Activated CD8-positive, alpha-beta T cell treated with anti-CD3 and anti-CD28 coated beads for 36 hours (primary cell): ENCODE measurements at regions not wholly inside any gene's neighbourhood (a gene's known extent, or its start where the extent isn't known, plus 50 kb on each side); places are given as distances from the start of the nearest gene placed in this dataset.

Experiments used
- ATAC-seq: fragments of 200-7000 bp; cut with Tn5 transposase; one replicate; pipeline ENCODE4 v1.10.0; 2021; ENCODE audit warnings: mild to moderate bottlenecking, moderate library complexity
- CTCF ChIA-PET: fragments of 350-600 bp; sonication (Branson Sonifier 250); formaldehyde crosslinking; loops from one replicate; lab custom pipeline; 2021; ENCODE audit warnings: antibody characterized with exemption; lab: Charles Lee
- POLR2A ChIA-PET: fragments of 350-600 bp; sonication (Branson Sonifier 250); formaldehyde crosslinking; loops from one replicate; lab custom pipeline; 2021; ENCODE audit warnings: antibody characterized with exemption; lab: Charles Lee
- DNase-seq: peaks from one replicate; pipeline ENCODE4 v3.0.0-alpha.2; 2020
- H3K27ac Mint-ChIP-seq: one replicate; pipeline ENCODE4 v1.8.0; 2021; ENCODE audit warnings: mild to moderate bottlenecking, mixed read lengths
- H3K27me3 Mint-ChIP-seq: one replicate; pipeline ENCODE4 v1.8.0; 2021; ENCODE audit warnings: mixed read lengths
- H3K36me3 Mint-ChIP-seq: one replicate; pipeline ENCODE4 v1.8.0; 2021; ENCODE audit warnings: low read depth, mixed read lengths
- H3K4me1 Mint-ChIP-seq: one replicate; pipeline ENCODE4 v1.8.0; 2021; ENCODE audit warnings: low read depth, mixed read lengths
- H3K4me3 Mint-ChIP-seq: one replicate; pipeline ENCODE4 v1.8.0; 2021; ENCODE audit warnings: mild to moderate bottlenecking, moderate library complexity, mixed read lengths
- H3K9me3 Mint-ChIP-seq: one replicate; pipeline ENCODE4 v1.8.0; 2021; ENCODE audit warnings: mixed read lengths
- intact Hi-C: fragments of 100-400 bp; cut with micrococcal nuclease; formaldehyde crosslinking; loops from one replicate; pipeline ENCODE4 v1.10.0; 2022
- TF ChIP-seq, protein P1 (sequence below): fragments of 200-600 bp; IDR thresholded peaks from one replicate; pipeline ENCODE4 v1.8.0; 2022; ENCODE audit warnings: antibody characterized with exemption, mild to moderate bottlenecking

DNA sequence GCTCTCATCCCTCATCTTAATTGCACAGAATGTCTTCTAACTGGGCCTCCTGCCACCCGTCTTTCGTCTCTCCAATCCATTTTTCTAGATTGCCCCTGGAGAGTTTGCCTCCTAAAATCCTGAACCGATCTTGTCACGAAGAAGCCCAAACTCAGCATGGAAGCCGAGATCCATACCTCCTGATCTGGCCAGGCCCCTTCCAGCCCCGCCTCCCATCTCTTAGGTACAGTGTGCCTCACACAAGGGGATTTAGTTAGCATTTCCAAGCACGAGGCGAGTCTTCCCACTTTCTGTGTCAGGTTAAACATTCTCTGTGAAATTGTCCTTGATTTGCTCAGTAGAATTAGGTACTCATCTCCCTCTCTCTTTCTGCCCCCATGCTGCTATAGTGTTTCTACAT is 80.0 kb upstream of the TENM3 start:
- CTCF ChIA-PET = no interaction called here
- no peak for DNase-seq
- TF ChIP-seq, protein P1, sequence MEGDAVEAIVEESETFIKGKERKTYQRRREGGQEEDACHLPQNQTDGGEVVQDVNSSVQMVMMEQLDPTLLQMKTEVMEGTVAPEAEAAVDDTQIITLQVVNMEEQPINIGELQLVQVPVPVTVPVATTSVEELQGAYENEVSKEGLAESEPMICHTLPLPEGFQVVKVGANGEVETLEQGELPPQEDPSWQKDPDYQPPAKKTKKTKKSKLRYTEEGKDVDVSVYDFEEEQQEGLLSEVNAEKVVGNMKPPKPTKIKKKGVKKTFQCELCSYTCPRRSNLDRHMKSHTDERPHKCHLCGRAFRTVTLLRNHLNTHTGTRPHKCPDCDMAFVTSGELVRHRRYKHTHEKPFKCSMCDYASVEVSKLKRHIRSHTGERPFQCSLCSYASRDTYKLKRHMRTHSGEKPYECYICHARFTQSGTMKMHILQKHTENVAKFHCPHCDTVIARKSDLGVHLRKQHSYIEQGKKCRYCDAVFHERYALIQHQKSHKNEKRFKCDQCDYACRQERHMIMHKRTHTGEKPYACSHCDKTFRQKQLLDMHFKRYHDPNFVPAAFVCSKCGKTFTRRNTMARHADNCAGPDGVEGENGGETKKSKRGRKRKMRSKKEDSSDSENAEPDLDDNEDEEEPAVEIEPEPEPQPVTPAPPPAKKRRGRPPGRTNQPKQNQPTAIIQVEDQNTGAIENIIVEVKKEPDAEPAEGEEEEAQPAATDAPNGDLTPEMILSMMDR = no peak
- Mint-ChIP-seq H3K36me3 (no peaks in the 10 kb centered on the region), H3K4me3 (no peak overlapping the region), H3K9me3 (no peaks in the 10 kb centered on the region), H3K4me1 (no peaks in the 10 kb centered on the region), H3K27ac (no peak overlapping the region), H3K27me3 (no peaks in the 10 kb centered on the region)
- intact Hi-C loops = no loop called here
- POLR2A ChIA-PET = no interaction called here
- ATAC-seq = no peak

DNA sequence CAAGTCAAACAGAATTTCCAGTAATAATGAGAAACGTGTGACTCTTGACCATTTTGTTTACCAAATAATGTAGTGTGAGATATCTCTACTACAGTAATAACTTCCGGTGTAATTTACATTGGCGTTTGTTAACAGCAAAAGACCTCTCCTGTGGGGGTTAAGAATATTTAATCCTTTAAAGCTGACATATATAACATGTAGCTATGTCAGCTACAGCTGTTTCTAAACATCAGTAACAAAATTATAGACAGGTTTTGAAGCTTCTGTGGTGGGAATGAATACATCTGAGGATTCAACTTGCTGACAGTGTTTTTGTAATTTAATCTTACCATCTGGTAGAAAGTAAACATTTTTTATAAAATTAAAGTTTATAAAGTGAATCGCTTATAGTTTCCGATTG is 73.6 kb upstream of the TENM3 start:
- no peaks in the 10 kb centered on the region for H3K27me3 Mint-ChIP-seq
- H3K4me1 Mint-ChIP-seq = no peaks in the 10 kb centered on the region
- ChIA-PET POLR2A (no interaction called here), CTCF (no interaction called here)
- ATAC-seq = no peak
- H3K9me3 Mint-ChIP-seq = no peaks in the 10 kb centered on the region
- TF ChIP-seq, protein P1 = no peak
- H3K4me3 Mint-ChIP-seq = no peak overlapping the region
- DNase-seq = no peak
- H3K36me3 Mint-ChIP-seq = no peaks in the 10 kb centered on the region
- no peak overlapping the region for H3K27ac Mint-ChIP-seq
- intact Hi-C loops = no loop called here

DNA sequence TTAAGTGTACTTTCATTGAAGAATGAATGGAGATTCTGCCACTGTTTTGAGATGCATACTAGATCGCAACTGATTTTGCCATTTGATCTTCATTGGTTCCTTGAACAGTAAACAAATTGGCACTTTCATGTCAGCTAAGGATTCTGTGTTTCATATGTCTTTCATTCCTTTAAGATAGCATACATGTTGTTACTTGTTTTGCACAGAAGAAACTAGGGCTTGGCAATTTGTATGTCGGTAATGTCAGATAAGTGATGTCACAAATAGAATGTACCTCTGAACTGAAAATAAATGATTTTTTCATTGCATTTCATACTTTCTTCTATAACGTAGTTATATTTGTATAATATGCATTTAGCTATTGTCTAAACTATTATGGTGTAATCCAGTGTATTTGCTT is 73.2 kb upstream of the TENM3 start:
- H3K9me3 Mint-ChIP-seq = no peaks in the 10 kb centered on the region
- POLR2A ChIA-PET = no interaction called here
- no peak for DNase-seq
- CTCF ChIA-PET = no interaction called here
- TF ChIP-seq, protein P1 = no peak
- no peak for ATAC-seq
- H3K4me1 Mint-ChIP-seq = no peaks in the 10 kb centered on the region
- no peaks in the 10 kb centered on the region for H3K27me3 Mint-ChIP-seq
- intact Hi-C loops = no loop called here
- H3K36me3 Mint-ChIP-seq = no peaks in the 10 kb centered on the region
- no peak overlapping the region for H3K4me3 Mint-ChIP-seq
- H3K27ac Mint-ChIP-seq = no peak overlapping the region

DNA sequence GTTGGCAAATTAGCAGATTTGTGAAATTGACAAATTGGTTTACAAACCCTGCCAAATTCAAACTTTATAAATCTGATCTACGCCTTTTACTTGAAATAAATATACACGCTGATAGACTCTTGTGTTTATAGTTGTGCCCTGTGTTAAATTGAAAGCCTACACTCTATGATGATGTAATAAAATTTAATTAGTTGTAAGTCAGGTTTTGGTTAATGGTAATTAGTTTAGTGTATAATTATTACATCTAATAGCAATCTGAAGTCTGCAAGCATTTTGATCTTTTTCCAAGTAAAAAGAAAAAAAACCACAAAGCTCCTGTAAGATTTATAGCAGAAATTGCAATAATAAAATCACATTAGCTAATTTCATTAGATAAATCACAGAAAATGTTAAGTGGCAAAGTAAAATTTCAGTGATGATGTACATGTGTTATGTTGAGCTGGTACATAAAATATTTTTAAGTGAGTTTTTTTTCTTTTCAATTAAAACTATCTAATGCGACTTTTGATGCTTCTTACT is 72.7 kb upstream of the TENM3 start:
- Mint-ChIP-seq H3K27ac (no peak overlapping the region), H3K36me3 (no peaks in the 10 kb centered on the region), H3K4me3 (no peak overlapping the region), H3K9me3 (no peaks in the 10 kb centered on the region), H3K4me1 (no peaks in the 10 kb centered on the region), H3K27me3 (no peaks in the 10 kb centered on the region)
- ATAC-seq (no peak), DNase-seq (no peak)
- TF ChIP-seq, protein P1 = no peak
- ChIA-PET CTCF (no interaction called here), POLR2A (no interaction called here)
- intact Hi-C loops = no loop called here

DNA sequence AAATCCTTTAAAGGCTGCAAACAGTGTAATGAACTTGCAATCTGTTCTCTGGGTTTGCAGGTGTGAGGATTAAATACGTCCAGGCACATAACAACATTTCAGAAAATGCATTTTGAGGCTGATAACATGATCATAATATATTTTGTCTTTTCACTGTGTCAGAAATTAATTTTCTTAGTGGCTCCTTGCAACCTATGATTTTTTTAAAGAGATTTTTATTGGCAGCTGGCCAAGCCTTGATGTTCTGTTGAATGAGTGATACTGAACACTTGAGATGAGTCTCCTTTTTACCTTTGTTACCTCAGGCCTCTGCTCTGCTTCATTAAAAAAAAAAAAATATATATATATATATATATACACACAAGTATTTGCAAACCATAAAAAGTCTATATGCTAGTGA is 68.2 kb upstream of the TENM3 start:
- ATAC-seq = no peak
- POLR2A ChIA-PET = no interaction called here

More for the DNA sequence above, 68.2 kb upstream of the TENM3 start:
- DNase-seq = no peak
- no peaks in the 10 kb centered on the region for H3K36me3 Mint-ChIP-seq
- H3K4me3 Mint-ChIP-seq = no peak overlapping the region
- CTCF ChIA-PET = no interaction called here
- no peaks in the 10 kb centered on the region for H3K27me3 Mint-ChIP-seq
- TF ChIP-seq, protein P1 = no peak
- no peaks in the 10 kb centered on the region for H3K4me1 Mint-ChIP-seq
- intact Hi-C loops = no loop called here
- H3K27ac Mint-ChIP-seq = no peak overlapping the region
- no peaks in the 10 kb centered on the region for H3K9me3 Mint-ChIP-seq
